Lower leg skin (tissue), 3 donors: ENCODE measurements at regions not wholly inside any gene's neighbourhood (a gene's known extent, or its start where the extent isn't known, plus 50 kb on each side); places are given as distances from the start of the nearest gene placed in this dataset.

Experiments
- CTCF ChIP-seq, 3 donors: fragments of 450-650 bp; IDR thresholded peaks; one replicate each; pipeline ENCODE4 v1.5.1; 2016; ENCODE audit warnings: antibody characterized with exemption in 3 of 3, mild to moderate bottlenecking in 3 of 3, moderate library complexity in 2 of 3
- POLR2A ChIP-seq, 2 donors: fragments of 450-650 bp; IDR thresholded peaks; one replicate each; pipeline ENCODE4 v1.6.1; 2016 to 2017; ENCODE audit warnings: antibody characterized with exemption in 2 of 2, mild to moderate bottlenecking in 1 of 2, moderate library complexity in 1 of 2

GRCh38 chr2:59622599-59623308 lies 930.7 kb downstream of the BCL11A start:
- TF ChIP-seq CTCF (IDR thresholded peaks at IDR 0.05) = no peak
- no peak for TF ChIP-seq POLR2A (IDR thresholded peaks at IDR 0.05)
